ENCODE measurements at regions not wholly inside any gene's neighbourhood (a gene's known extent, or its start where the extent isn't known, plus 50 kb on each side); places are given as distances from the start of the nearest gene placed in this dataset.

GRCh38 chr2:136381722-136382633, 264.0 kb upstream of the CXCR4 start:
- Mint-ChIP-seq H3K27ac (no peak overlapping the region), H3K4me1 (ENCODE audit: low read depth) (no peaks in the 10 kb centered on the region)
- no peak for TF ChIP-seq CTCF (IDR thresholded peaks at IDR 0.05; ENCODE audit: unreplicated experiment)

GRCh38 chr2:136381245-136381644, 263.3 kb upstream of the CXCR4 start:
- Mint-ChIP-seq H3K27ac (no peak overlapping the region), H3K4me3 (ENCODE audit: low read depth) (no peak overlapping the region), H3K36me3 (ENCODE audit: insufficient read depth) (no peaks in the 10 kb centered on the region), H3K9me3 (ENCODE audit: low read depth) (no peaks in the 10 kb centered on the region), H3K27me3 (no peaks in the 10 kb centered on the region), H3K4me1 (ENCODE audit: low read depth) (no peaks in the 10 kb centered on the region)
- no peak for DNase-seq (ENCODE audit: low spot score, unreplicated experiment)
- no peak for TF ChIP-seq CTCF (IDR thresholded peaks at IDR 0.05; ENCODE audit: unreplicated experiment)

More at GRCh38 chr2:136381722-136382633, 264.0 kb upstream of the CXCR4 start:
- Mint-ChIP-seq H3K27me3 (no peaks in the 10 kb centered on the region), H3K9me3 (ENCODE audit: low read depth) (no peaks in the 10 kb centered on the region), H3K4me3 (ENCODE audit: low read depth) (no peak overlapping the region), H3K36me3 (ENCODE audit: insufficient read depth) (no peaks in the 10 kb centered on the region)
- DNase-seq (ENCODE audit: low spot score, unreplicated experiment), result no peak

- H3K4me3 Mint-ChIP-seq (ENCODE audit: low read depth), result no peak overlapping the region
- no peaks in the 10 kb centered on the region for H3K4me1 Mint-ChIP-seq (ENCODE audit: low read depth)
- no peaks in the 10 kb centered on the region for H3K27me3 Mint-ChIP-seq
- TF ChIP-seq CTCF (IDR thresholded peaks at IDR 0.05; ENCODE audit: unreplicated experiment), result peak; percentile 84
- no peak overlapping the region for H3K27ac Mint-ChIP-seq
- peak; percentile 44 for DNase-seq (ENCODE audit: low spot score, unreplicated experiment)
- no peaks in the 10 kb centered on the region for H3K36me3 Mint-ChIP-seq (ENCODE audit: insufficient read depth)
- H3K9me3 Mint-ChIP-seq (ENCODE audit: low read depth), result no peaks in the 10 kb centered on the region
Observed at GRCh38 chr2:136378712-136379595, 261.0 kb upstream of the CXCR4 start.

DNA sequence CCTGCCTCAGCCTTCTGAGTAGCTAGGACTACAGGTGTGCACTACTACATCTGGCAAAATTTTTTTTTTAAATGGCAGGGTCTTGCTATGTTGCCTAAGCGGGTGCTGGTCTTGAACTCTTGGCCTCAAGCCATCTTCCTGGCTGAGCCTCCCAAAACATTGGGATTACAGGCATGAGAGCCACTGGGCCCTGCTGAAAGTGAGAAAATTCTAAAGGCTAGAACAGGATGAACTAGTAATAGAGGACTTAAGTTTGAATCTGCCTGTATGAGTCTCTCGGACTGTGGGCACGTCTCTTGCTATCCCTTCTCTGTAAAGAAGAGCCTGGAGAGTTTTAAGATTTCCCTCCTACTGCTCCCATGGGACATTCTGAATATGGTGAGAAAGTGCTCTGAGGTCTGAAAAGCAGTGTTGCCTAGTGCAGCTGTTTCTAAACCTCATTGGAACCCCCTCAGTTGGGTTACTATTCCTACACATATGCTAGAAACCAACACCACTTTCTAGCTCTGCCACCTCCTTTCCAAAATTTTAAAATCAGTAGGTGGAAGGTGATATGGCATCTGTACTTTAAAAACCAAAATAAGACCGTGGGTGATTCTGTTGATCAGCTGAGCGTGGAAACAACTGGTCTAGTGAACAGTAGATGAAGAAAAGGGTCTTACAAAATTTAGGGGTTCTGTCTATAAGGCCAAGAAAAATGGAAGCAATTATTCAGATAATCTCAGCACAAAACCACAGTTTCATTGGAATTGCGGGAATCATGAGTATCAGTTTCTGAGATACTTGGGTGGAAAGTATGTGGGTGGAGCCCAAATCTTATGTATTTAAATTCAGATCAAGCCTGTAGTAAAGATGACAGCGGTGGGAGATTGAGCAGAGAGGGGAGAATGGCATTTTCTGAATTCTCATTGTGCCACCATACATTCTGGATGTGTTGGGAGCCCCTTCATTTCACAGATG, 259.8 kb upstream of the CXCR4 start:
- Mint-ChIP-seq H3K27ac (no peak overlapping the region), H3K27me3 (no peaks in the 10 kb centered on the region), H3K36me3 (ENCODE audit: insufficient read depth) (no peaks in the 10 kb centered on the region), H3K9me3 (ENCODE audit: low read depth) (no peaks in the 10 kb centered on the region), H3K4me1 (ENCODE audit: low read depth) (no peaks in the 10 kb centered on the region), H3K4me3 (ENCODE audit: low read depth) (no peak overlapping the region)
- DNase-seq (ENCODE audit: low spot score, unreplicated experiment), result no peak
- no peak for TF ChIP-seq CTCF (IDR thresholded peaks at IDR 0.05; ENCODE audit: unreplicated experiment)
